NAMALWA (cell line): ENCODE measurements at regions not wholly inside any gene's neighbourhood (a gene's known extent, or its start where the extent isn't known, plus 50 kb on each side); places are given as distances from the start of the nearest gene placed in this dataset.

ENCODE experiments used
- DNase-seq: peaks from one replicate; pipeline ENCODE4 v3.0.0-alpha.2; 2015; ENCODE audit warnings: low spot score

GRCh38 chr1:58862728-58863385 is 79.0 kb upstream of the JUN start:
- DNase-seq: no peak

GRCh38 chr1:58864654-58865053 is 80.8 kb upstream of the JUN start:
- no peak for DNase-seq

- DNase-seq: no peak
These were observed 82.7 kb upstream of the JUN start for GRCh38 chr1:58866578-58866977.

GRCh38 chr1:58869638-58870297 is 85.9 kb upstream of the JUN start:
- DNase-seq: no peak

- no peak for DNase-seq
These were observed 86.4 kb upstream of the JUN start for GRCh38 chr1:58870298-58870676.

- no peak for DNase-seq
These were observed 90.5 kb upstream of the JUN start for GRCh38 chr1:58874342-58874741.

GRCh38 chr1:58874757-58875755 is 91.2 kb upstream of the JUN start:
- DNase-seq: no peak

- no peak for DNase-seq
These were observed 95.6 kb upstream of the JUN start for GRCh38 chr1:58879464-58879863.

GRCh38 chr1:58880592-58880991 is 96.7 kb upstream of the JUN start:
- no peak for DNase-seq

GRCh38 chr1:58881471-58881994 is 97.7 kb upstream of the JUN start:
- DNase-seq: no peak

- no peak for DNase-seq
These were observed 98.6 kb upstream of the JUN start for GRCh38 chr1:58882322-58882948.

- no peak for DNase-seq
These were observed 99.4 kb upstream of the JUN start for GRCh38 chr1:58883037-58883887.

- DNase-seq: no peak
These were observed 100.1 kb upstream of the JUN start for GRCh38 chr1:58883888-58884482.

GRCh38 chr1:58884706-58885661 is 101.1 kb upstream of the JUN start:
- DNase-seq: no peak

- no peak for DNase-seq
These were observed 102.2 kb upstream of the JUN start for GRCh38 chr1:58885998-58886397.

GRCh38 chr1:58886611-58887010 is 102.8 kb upstream of the JUN start:
- no peak for DNase-seq

GRCh38 chr1:58887059-58887458 is 103.2 kb upstream of the JUN start:
- no peak for DNase-seq

- DNase-seq: no peak
These were observed 105.0 kb upstream of the JUN start for GRCh38 chr1:58888833-58889232.

- no peak for DNase-seq
These were observed 106.3 kb upstream of the JUN start for GRCh38 chr1:58890113-58890512.

- DNase-seq: no peak
These were observed 106.8 kb upstream of the JUN start for GRCh38 chr1:58890609-58891008.
